CD4-positive, alpha-beta T cell treated with Interleukin-6 at 100 ng/mL for 8 hours (primary cell): ENCODE measurements at regions not wholly inside any gene's neighbourhood (a gene's known extent, or its start where the extent isn't known, plus 50 kb on each side); places are given as distances from the start of the nearest gene placed in this dataset.

ENCODE experiments used
- DNase-seq: peaks from one replicate; pipeline ENCODE4 v3.0.0-alpha.2; 2020; ENCODE audit warnings: mixed read lengths, low spot score

GRCh38 chr13:76516013-76516412 is 370.2 kb downstream of the KCTD12 start:
- no peak for DNase-seq

GRCh38 chr13:76512721-76513145 is 373.5 kb downstream of the KCTD12 start:
- no peak for DNase-seq

- DNase-seq: no peak
Observed at GRCh38 chr13:76505437-76505836, 380.8 kb downstream of the KCTD12 start.

GRCh38 chr13:76503766-76504165 is 382.4 kb downstream of the KCTD12 start:
- DNase-seq: no peak

- DNase-seq: no peak
Observed at GRCh38 chr13:76503291-76503690, 382.9 kb downstream of the KCTD12 start.

GRCh38 chr13:76500894-76501293 is 385.3 kb downstream of the KCTD12 start:
- DNase-seq: no peak

GRCh38 chr13:76499891-76500290 is 386.3 kb downstream of the KCTD12 start:
- no peak for DNase-seq

- DNase-seq: no peak
Observed at GRCh38 chr13:76489274-76489673, 396.9 kb downstream of the KCTD12 start.

GRCh38 chr13:76481738-76482137 is 404.5 kb downstream of the KCTD12 start:
- DNase-seq: no peak

- no peak for DNase-seq
Observed at GRCh38 chr13:76474966-76475365, 411.2 kb downstream of the KCTD12 start.

GRCh38 chr13:76474356-76474755 is 411.8 kb downstream of the KCTD12 start:
- no peak for DNase-seq

GRCh38 chr13:76473552-76474134 is 412.6 kb downstream of the KCTD12 start:
- peak; percentile 62 for DNase-seq

- no peak for DNase-seq
Observed at GRCh38 chr13:76472916-76473315, 413.3 kb downstream of the KCTD12 start.

GRCh38 chr13:76471486-76471885 is 414.7 kb downstream of the KCTD12 start:
- DNase-seq: no peak

- DNase-seq: no peak
Observed at GRCh38 chr13:76470991-76471390, 415.2 kb downstream of the KCTD12 start.

- no peak for DNase-seq
Observed at GRCh38 chr13:76466043-76466442, 420.2 kb downstream of the KCTD12 start.

- DNase-seq: no peak
Observed at GRCh38 chr13:76463314-76463713, 422.9 kb downstream of the KCTD12 start.

GRCh38 chr13:76461999-76462398 is 424.2 kb downstream of the KCTD12 start:
- no peak for DNase-seq

GRCh38 chr13:76461484-76461883 is 424.7 kb downstream of the KCTD12 start:
- no peak for DNase-seq

- no peak for DNase-seq
Observed at GRCh38 chr13:76459863-76460262, 426.3 kb downstream of the KCTD12 start.

- DNase-seq: no peak
Observed at GRCh38 chr13:76455960-76456359, 430.2 kb downstream of the KCTD12 start.

GRCh38 chr13:76454991-76455390 is 431.2 kb downstream of the KCTD12 start:
- no peak for DNase-seq

GRCh38 chr13:76449716-76450115 is 436.5 kb downstream of the KCTD12 start:
- no peak for DNase-seq

GRCh38 chr13:76446191-76446590 is 440.0 kb downstream of the KCTD12 start:
- no peak for DNase-seq

GRCh38 chr13:76440568-76440967 is 445.6 kb downstream of the KCTD12 start:
- DNase-seq: no peak
